Activated naive CD4-positive, alpha-beta T cell treated with anti-CD3 and anti-CD28 coated beads, Interleukin-2, amount 50 U/mL, for 24 hours (primary cell): ENCODE measurements at regions not wholly inside any gene's neighbourhood (a gene's known extent, or its start where the extent isn't known, plus 50 kb on each side); places are given as distances from the start of the nearest gene placed in this dataset.
"Not testable (repeated sequence)": the region's sequence is repeated elsewhere in the genome, so short reads cannot be mapped to it uniquely, and the experiment has no call there.

ENCODE experiments used
- H3K27ac Mint-ChIP-seq: one replicate; pipeline ENCODE4 v1.8.0; 2021; ENCODE audit warnings: mild to moderate bottlenecking, mixed read lengths
- H3K27me3 Mint-ChIP-seq: one replicate; pipeline ENCODE4 v1.8.0; 2021; ENCODE audit warnings: mixed read lengths
- H3K36me3 Mint-ChIP-seq: one replicate; pipeline ENCODE4 v1.8.0; 2021; ENCODE audit warnings: mixed read lengths
- H3K4me1 Mint-ChIP-seq: one replicate; pipeline ENCODE4 v1.8.0; 2021; ENCODE audit warnings: mixed read lengths
- H3K4me3 Mint-ChIP-seq: one replicate; pipeline ENCODE4 v1.8.0; 2021; ENCODE audit warnings: mild to moderate bottlenecking, mixed read lengths
- H3K9me3 Mint-ChIP-seq: one replicate; pipeline ENCODE4 v1.8.0; 2021; ENCODE audit warnings: mixed read lengths

- peaks cover 2% of the 10 kb centered on the region for H3K27me3 Mint-ChIP-seq
- no peaks in the 10 kb centered on the region for H3K9me3 Mint-ChIP-seq
- no peaks in the 10 kb centered on the region for H3K36me3 Mint-ChIP-seq
- H3K27ac Mint-ChIP-seq = no peak overlapping the region
- no peaks in the 10 kb centered on the region for H3K4me1 Mint-ChIP-seq
- no peak overlapping the region for H3K4me3 Mint-ChIP-seq
Observed at GRCh38 chr22:27057717-27058116, 400.3 kb downstream of the MIAT start.

- Mint-ChIP-seq H3K9me3 (no peaks in the 10 kb centered on the region), H3K36me3 (no peaks in the 10 kb centered on the region), H3K27me3 (peaks cover 3% of the 10 kb centered on the region), H3K4me3 (no peak overlapping the region), H3K4me1 (no peaks in the 10 kb centered on the region), H3K27ac (no peak overlapping the region)
Observed at GRCh38 chr22:27060190-27060589, 402.8 kb downstream of the MIAT start.

GRCh38 chr22:27062910-27063309 is 405.5 kb downstream of the MIAT start:
- no peaks in the 10 kb centered on the region for H3K9me3 Mint-ChIP-seq
- peaks cover 3% of the 10 kb centered on the region for H3K27me3 Mint-ChIP-seq
- no peaks in the 10 kb centered on the region for H3K36me3 Mint-ChIP-seq
- H3K4me3 Mint-ChIP-seq = no peak overlapping the region
- no peaks in the 10 kb centered on the region for H3K4me1 Mint-ChIP-seq
- H3K27ac Mint-ChIP-seq = no peak overlapping the region

- H3K9me3 Mint-ChIP-seq = no peaks in the 10 kb centered on the region
- H3K27ac Mint-ChIP-seq = no peak overlapping the region
- H3K36me3 Mint-ChIP-seq = no peaks in the 10 kb centered on the region
- H3K27me3 Mint-ChIP-seq = peaks cover 3% of the 10 kb centered on the region
- H3K4me3 Mint-ChIP-seq = no peak overlapping the region
- H3K4me1 Mint-ChIP-seq = no peaks in the 10 kb centered on the region
Observed at GRCh38 chr22:27063406-27063805, 406.0 kb downstream of the MIAT start.

GRCh38 chr22:27063841-27064240 is 406.5 kb downstream of the MIAT start:
- Mint-ChIP-seq H3K36me3 (no peaks in the 10 kb centered on the region), H3K27ac (no peak overlapping the region), H3K27me3 (peaks cover 3% of the 10 kb centered on the region), H3K4me3 (no peak overlapping the region), H3K9me3 (no peaks in the 10 kb centered on the region), H3K4me1 (no peaks in the 10 kb centered on the region)

GRCh38 chr22:27064386-27064785 is 407.0 kb downstream of the MIAT start:
- no peaks in the 10 kb centered on the region for H3K36me3 Mint-ChIP-seq
- H3K9me3 Mint-ChIP-seq = no peaks in the 10 kb centered on the region
- no peak overlapping the region for H3K4me3 Mint-ChIP-seq
- no peak overlapping the region for H3K27ac Mint-ChIP-seq
- peaks cover 3% of the 10 kb centered on the region for H3K27me3 Mint-ChIP-seq
- H3K4me1 Mint-ChIP-seq = no peaks in the 10 kb centered on the region

GRCh38 chr22:27065279-27065678 is 407.9 kb downstream of the MIAT start:
- no peaks in the 10 kb centered on the region for H3K4me1 Mint-ChIP-seq
- no peak overlapping the region for H3K27ac Mint-ChIP-seq
- no peak overlapping the region for H3K4me3 Mint-ChIP-seq
- no peaks in the 10 kb centered on the region for H3K9me3 Mint-ChIP-seq
- H3K36me3 Mint-ChIP-seq = no peaks in the 10 kb centered on the region
- peaks cover 7% of the 10 kb centered on the region for H3K27me3 Mint-ChIP-seq

GRCh38 chr22:27066856-27067255 is 409.5 kb downstream of the MIAT start:
- no peak overlapping the region for H3K27ac Mint-ChIP-seq
- no peaks in the 10 kb centered on the region for H3K4me1 Mint-ChIP-seq
- H3K4me3 Mint-ChIP-seq = no peak overlapping the region
- H3K27me3 Mint-ChIP-seq = peaks cover 9% of the 10 kb centered on the region
- no peaks in the 10 kb centered on the region for H3K9me3 Mint-ChIP-seq
- H3K36me3 Mint-ChIP-seq = no peaks in the 10 kb centered on the region

GRCh38 chr22:27068121-27068520 is 410.7 kb downstream of the MIAT start:
- H3K27me3 Mint-ChIP-seq = peaks cover 10% of the 10 kb centered on the region
- H3K4me1 Mint-ChIP-seq = no peaks in the 10 kb centered on the region
- H3K27ac Mint-ChIP-seq = no peak overlapping the region
- H3K36me3 Mint-ChIP-seq = no peaks in the 10 kb centered on the region
- no peaks in the 10 kb centered on the region for H3K9me3 Mint-ChIP-seq
- H3K4me3 Mint-ChIP-seq = no peak overlapping the region

- Mint-ChIP-seq H3K4me3 (no peak overlapping the region), H3K4me1 (no peaks in the 10 kb centered on the region), H3K27ac (no peak overlapping the region), H3K9me3 (no peaks in the 10 kb centered on the region), H3K27me3 (peaks cover 12% of the 10 kb centered on the region), H3K36me3 (no peaks in the 10 kb centered on the region)
Observed at GRCh38 chr22:27070594-27070993, 413.2 kb downstream of the MIAT start.

GRCh38 chr22:27073601-27074425 is 416.4 kb downstream of the MIAT start:
- H3K4me1 Mint-ChIP-seq = no peaks in the 10 kb centered on the region
- H3K4me3 Mint-ChIP-seq = no peak overlapping the region
- H3K9me3 Mint-ChIP-seq = no peaks in the 10 kb centered on the region
- H3K27ac Mint-ChIP-seq = no peak overlapping the region
- no peaks in the 10 kb centered on the region for H3K36me3 Mint-ChIP-seq
- peaks cover 12% of the 10 kb centered on the region for H3K27me3 Mint-ChIP-seq

- Mint-ChIP-seq H3K4me1 (no peaks in the 10 kb centered on the region), H3K36me3 (no peaks in the 10 kb centered on the region), H3K27ac (no peak overlapping the region), H3K4me3 (no peak overlapping the region), H3K27me3 (peaks cover 9% of the 10 kb centered on the region), H3K9me3 (no peaks in the 10 kb centered on the region)
Observed at GRCh38 chr22:27075028-27075678, 417.8 kb downstream of the MIAT start.

- no peaks in the 10 kb centered on the region for H3K36me3 Mint-ChIP-seq
- peaks cover 10% of the 10 kb centered on the region for H3K27me3 Mint-ChIP-seq
- no peak overlapping the region for H3K27ac Mint-ChIP-seq
- H3K4me1 Mint-ChIP-seq = no peaks in the 10 kb centered on the region
- H3K9me3 Mint-ChIP-seq = no peaks in the 10 kb centered on the region
- no peak overlapping the region for H3K4me3 Mint-ChIP-seq
Observed at GRCh38 chr22:27075891-27076290, 418.5 kb downstream of the MIAT start.

- not testable (repeated sequence) for H3K9me3 Mint-ChIP-seq, H3K4me1 Mint-ChIP-seq, H3K4me3 Mint-ChIP-seq, H3K27ac Mint-ChIP-seq, H3K36me3 Mint-ChIP-seq
- peaks cover 11% of the 10 kb centered on the region for H3K27me3 Mint-ChIP-seq
Observed at GRCh38 chr22:27078064-27078463, 420.7 kb downstream of the MIAT start.

- Mint-ChIP-seq H3K27ac (no peak overlapping the region), H3K27me3 (peaks cover 7% of the 10 kb centered on the region), H3K4me3 (no peak overlapping the region), H3K9me3 (no peaks in the 10 kb centered on the region), H3K36me3 (no peaks in the 10 kb centered on the region), H3K4me1 (no peaks in the 10 kb centered on the region)
Observed at GRCh38 chr22:27080036-27080578, 422.7 kb downstream of the MIAT start.

GRCh38 chr22:27080863-27081262 is 423.5 kb downstream of the MIAT start:
- H3K36me3 Mint-ChIP-seq = no peaks in the 10 kb centered on the region
- no peaks in the 10 kb centered on the region for H3K4me1 Mint-ChIP-seq
- no peaks in the 10 kb centered on the region for H3K9me3 Mint-ChIP-seq
- no peak overlapping the region for H3K4me3 Mint-ChIP-seq
- peaks cover 12% of the 10 kb centered on the region for H3K27me3 Mint-ChIP-seq
- no peak overlapping the region for H3K27ac Mint-ChIP-seq
